ENCODE measurements at regions not wholly inside any gene's neighbourhood (a gene's known extent, or its start where the extent isn't known, plus 50 kb on each side); places are given as distances from the start of the nearest gene placed in this dataset.

DNA sequence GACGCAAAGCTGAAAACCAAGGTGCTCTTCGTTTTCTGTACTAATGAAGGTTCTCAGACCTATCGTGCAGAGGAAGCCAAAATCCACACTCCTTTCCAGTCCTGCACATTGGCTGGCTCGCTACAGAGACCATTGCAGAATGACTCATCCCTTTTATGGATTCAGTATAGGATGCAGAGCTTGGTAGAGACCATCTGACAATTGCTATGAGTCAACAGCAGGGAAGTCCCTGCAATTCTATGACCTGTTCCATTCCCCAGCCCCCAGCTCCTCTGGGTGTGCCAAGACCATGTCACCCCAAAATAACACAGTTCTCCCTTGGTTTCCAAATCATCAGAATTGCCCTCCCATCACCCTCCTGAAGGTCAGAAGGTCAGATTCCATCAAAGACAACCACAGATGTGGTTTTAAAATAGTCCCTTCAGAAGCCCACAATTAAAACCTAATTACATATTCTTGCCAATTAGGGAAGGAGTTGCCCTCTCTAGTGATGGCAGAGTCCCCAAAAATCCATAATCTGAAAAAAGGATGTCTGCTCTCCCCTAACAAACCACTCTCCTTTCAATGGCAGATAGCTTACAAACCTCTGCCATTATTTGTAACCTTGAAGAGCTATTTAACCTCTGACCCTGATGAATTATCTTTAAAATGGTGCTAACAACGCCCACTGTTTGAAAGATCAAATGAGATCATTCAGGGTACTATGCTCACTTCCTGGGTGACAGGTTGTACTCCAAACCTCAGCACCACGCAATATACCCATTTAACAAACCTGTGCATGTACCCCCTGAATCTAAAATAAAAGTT, 108.2 kb upstream of the RBBP6 start:
- no peaks in the 10 kb centered on the region for H3K36me3 ChIP-seq (ENCODE audit: insufficient read depth, low read length, poor library complexity, severe bottlenecking)
- intact Hi-C loops (cut with micrococcal nuclease; ENCODE audit: unreplicated experiment): no loop called here
- peaks cover 31% of the 10 kb centered on the region for H3K4me1 ChIP-seq (ENCODE audit: insufficient read depth, low read length, poor library complexity, severe bottlenecking)
- H3K4me3 ChIP-seq (ENCODE audit: low read depth, low read length, poor library complexity, severe bottlenecking): no peak overlapping the region
- CTCF ChIA-PET: no interaction called here
- H3K27ac ChIP-seq (ENCODE audit: low read depth, low read length, poor library complexity, severe bottlenecking): no peak overlapping the region
- DNase-seq (ENCODE audit: low spot score): peak; percentile 75
- no peaks in the 10 kb centered on the region for H3K27me3 ChIP-seq (replicated peaks; ENCODE audit: insufficient read depth, low read depth, low read length, poor library complexity)
- TF ChIP-seq, protein P1, sequence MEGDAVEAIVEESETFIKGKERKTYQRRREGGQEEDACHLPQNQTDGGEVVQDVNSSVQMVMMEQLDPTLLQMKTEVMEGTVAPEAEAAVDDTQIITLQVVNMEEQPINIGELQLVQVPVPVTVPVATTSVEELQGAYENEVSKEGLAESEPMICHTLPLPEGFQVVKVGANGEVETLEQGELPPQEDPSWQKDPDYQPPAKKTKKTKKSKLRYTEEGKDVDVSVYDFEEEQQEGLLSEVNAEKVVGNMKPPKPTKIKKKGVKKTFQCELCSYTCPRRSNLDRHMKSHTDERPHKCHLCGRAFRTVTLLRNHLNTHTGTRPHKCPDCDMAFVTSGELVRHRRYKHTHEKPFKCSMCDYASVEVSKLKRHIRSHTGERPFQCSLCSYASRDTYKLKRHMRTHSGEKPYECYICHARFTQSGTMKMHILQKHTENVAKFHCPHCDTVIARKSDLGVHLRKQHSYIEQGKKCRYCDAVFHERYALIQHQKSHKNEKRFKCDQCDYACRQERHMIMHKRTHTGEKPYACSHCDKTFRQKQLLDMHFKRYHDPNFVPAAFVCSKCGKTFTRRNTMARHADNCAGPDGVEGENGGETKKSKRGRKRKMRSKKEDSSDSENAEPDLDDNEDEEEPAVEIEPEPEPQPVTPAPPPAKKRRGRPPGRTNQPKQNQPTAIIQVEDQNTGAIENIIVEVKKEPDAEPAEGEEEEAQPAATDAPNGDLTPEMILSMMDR (conservative IDR thresholded peaks at IDR 0.05; ENCODE audit: low read depth, low read length): no peak
- no peak for TF ChIP-seq EZH2 (IDR thresholded peaks at IDR 0.05; ENCODE audit: borderline replicate concordance, low read depth, low read length, poor library complexity, severe bottlenecking)
- no peaks in the 10 kb centered on the region for H3K9me3 ChIP-seq (ENCODE audit: low read depth, low read length, poor library complexity, severe bottlenecking)
- POLR2A ChIA-PET (ENCODE audit: low non-redundant PET): no interaction called here
- BruUV-seq (replicated peaks): no TSS peak

DNA sequence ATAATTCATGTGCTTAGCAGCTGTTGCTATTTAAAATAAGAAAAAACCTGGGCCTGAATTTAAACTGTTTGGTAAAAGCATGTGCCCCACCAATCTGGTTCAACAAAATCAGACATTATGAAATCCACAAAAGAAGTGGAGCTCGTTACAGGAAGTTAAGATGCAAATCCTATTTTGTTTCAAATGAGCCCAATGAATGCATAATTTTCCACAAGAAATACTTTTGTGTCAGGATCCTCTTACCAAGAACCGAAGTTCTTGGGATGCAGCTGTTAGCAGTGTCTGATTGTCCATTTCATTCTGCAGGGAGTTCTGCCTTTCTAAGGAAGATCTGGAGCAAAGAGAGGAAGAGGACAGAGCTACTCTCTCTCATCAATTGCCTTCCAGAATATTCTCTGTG, 105.7 kb upstream of the RBBP6 start:
- Histone ChIP-seq H3K27me3 (replicated peaks; ENCODE audit: insufficient read depth, low read depth, low read length, poor library complexity) (no peaks in the 10 kb centered on the region), H3K4me3 (ENCODE audit: low read depth, low read length, poor library complexity, severe bottlenecking) (no peak overlapping the region), H3K4me1 (ENCODE audit: insufficient read depth, low read length, poor library complexity, severe bottlenecking) (peaks cover 31% of the 10 kb centered on the region), H3K9me3 (ENCODE audit: low read depth, low read length, poor library complexity, severe bottlenecking) (no peaks in the 10 kb centered on the region), H3K36me3 (ENCODE audit: insufficient read depth, low read length, poor library complexity, severe bottlenecking) (no peaks in the 10 kb centered on the region), H3K27ac (ENCODE audit: low read depth, low read length, poor library complexity, severe bottlenecking) (peak overlapping the region; percentile 86)
- no peak for TF ChIP-seq EZH2 (IDR thresholded peaks at IDR 0.05; ENCODE audit: borderline replicate concordance, low read depth, low read length, poor library complexity, severe bottlenecking)
- TF ChIP-seq, protein P1 (conservative IDR thresholded peaks at IDR 0.05; ENCODE audit: low read depth, low read length): no peak
- BruUV-seq (replicated peaks): no TSS peak
- DNase-seq (ENCODE audit: low spot score): peak; percentile 32
- CTCF ChIA-PET: interaction anchor here (0.6 to 0.7 kb wide), 2 partner anchors 19 to 699 kb away, joined by 6 read pairs; no protein-coding TSS in a partner anchor
- intact Hi-C loops (cut with micrococcal nuclease; ENCODE audit: unreplicated experiment): no loop called here
- POLR2A ChIA-PET (ENCODE audit: low non-redundant PET): no interaction called here

DNA sequence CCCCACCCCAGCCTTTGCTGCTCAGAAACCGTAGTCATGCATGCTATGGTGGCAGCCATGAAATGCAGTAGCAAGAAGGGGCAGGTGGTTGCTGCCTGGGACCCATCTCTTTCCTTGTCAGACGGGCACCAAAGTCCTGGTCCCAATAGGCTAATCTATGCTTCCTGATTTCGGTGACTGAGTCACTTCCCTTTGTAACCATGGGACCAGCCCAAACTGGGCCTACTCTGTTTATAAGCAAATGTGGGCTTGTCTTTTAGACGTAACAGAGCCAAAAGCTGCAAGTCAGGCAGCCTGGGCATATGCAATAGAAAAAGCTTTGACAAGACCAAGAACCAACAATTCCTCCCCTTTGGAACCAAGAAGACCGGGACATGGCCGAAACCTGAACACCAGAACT, 99.1 kb upstream of the RBBP6 start:
- no peak overlapping the region for H3K27ac ChIP-seq (ENCODE audit: low read depth, low read length, poor library complexity, severe bottlenecking)
- DNase-seq (ENCODE audit: low spot score): no peak
- no TSS peak for BruUV-seq (replicated peaks)
- no peak overlapping the region for H3K4me3 ChIP-seq (ENCODE audit: low read depth, low read length, poor library complexity, severe bottlenecking)
- no peaks in the 10 kb centered on the region for H3K9me3 ChIP-seq (ENCODE audit: low read depth, low read length, poor library complexity, severe bottlenecking)
- ChIA-PET POLR2A (ENCODE audit: low non-redundant PET) (no interaction called here), CTCF (no interaction called here)
- no peaks in the 10 kb centered on the region for H3K27me3 ChIP-seq (replicated peaks; ENCODE audit: insufficient read depth, low read depth, low read length, poor library complexity)
- intact Hi-C loops (cut with micrococcal nuclease; ENCODE audit: unreplicated experiment): no loop called here
- H3K36me3 ChIP-seq (ENCODE audit: insufficient read depth, low read length, poor library complexity, severe bottlenecking): no peaks in the 10 kb centered on the region
- no peak for TF ChIP-seq EZH2 (IDR thresholded peaks at IDR 0.05; ENCODE audit: borderline replicate concordance, low read depth, low read length, poor library complexity, severe bottlenecking)
- TF ChIP-seq, protein P1 (conservative IDR thresholded peaks at IDR 0.05; ENCODE audit: low read depth, low read length): no peak
- peaks cover 3% of the 10 kb centered on the region for H3K4me1 ChIP-seq (ENCODE audit: insufficient read depth, low read length, poor library complexity, severe bottlenecking)

Measured in A673 (cell line).